GM18873 (cell line): ENCODE measurements at regions not wholly inside any gene's neighbourhood (a gene's known extent, or its start where the extent isn't known, plus 50 kb on each side); places are given as distances from the start of the nearest gene placed in this dataset.

ENCODE experiments used
- ATAC-seq: cut with Tn5 transposase; IDR thresholded peaks from one replicate; pipeline ENCODE4 v1.9.1; 2021; ENCODE audit warnings: mild to moderate bottlenecking, moderate library complexity, moderate number of reproducible peaks; ENCODE audit not compliant: unreplicated experiment, low FRiP score

- no peak for ATAC-seq
Measured at GRCh38 chr1:82453511-82454185, 652.9 kb downstream of the ADGRL2 start.

GRCh38 chr1:82452096-82452495 is 651.4 kb downstream of the ADGRL2 start:
- ATAC-seq: no peak

GRCh38 chr1:82451191-82451590 is 650.5 kb downstream of the ADGRL2 start:
- no peak for ATAC-seq

GRCh38 chr1:82449506-82450057 is 648.8 kb downstream of the ADGRL2 start:
- no peak for ATAC-seq

- no peak for ATAC-seq
Measured at GRCh38 chr1:82446955-82447354, 646.2 kb downstream of the ADGRL2 start.

GRCh38 chr1:82446236-82446635 is 645.5 kb downstream of the ADGRL2 start:
- ATAC-seq: no peak

- no peak for ATAC-seq
Measured at GRCh38 chr1:82445827-82446226, 645.1 kb downstream of the ADGRL2 start.

GRCh38 chr1:82445132-82445531 is 644.4 kb downstream of the ADGRL2 start:
- ATAC-seq: no peak

- ATAC-seq: no peak
Measured at GRCh38 chr1:82441402-82441801, 640.7 kb downstream of the ADGRL2 start.

GRCh38 chr1:82423174-82423815 is 622.6 kb downstream of the ADGRL2 start:
- ATAC-seq: no peak

GRCh38 chr1:82421782-82422181 is 621.0 kb downstream of the ADGRL2 start:
- ATAC-seq: no peak

GRCh38 chr1:82420584-82420983 is 619.9 kb downstream of the ADGRL2 start:
- ATAC-seq: no peak

GRCh38 chr1:82411605-82412004 is 610.9 kb downstream of the ADGRL2 start:
- ATAC-seq: no peak

- ATAC-seq: no peak
Measured at GRCh38 chr1:82405333-82405732, 604.6 kb downstream of the ADGRL2 start.

- no peak for ATAC-seq
Measured at GRCh38 chr1:82401116-82401515, 600.4 kb downstream of the ADGRL2 start.

GRCh38 chr1:82400521-82400920 is 599.8 kb downstream of the ADGRL2 start:
- no peak for ATAC-seq

GRCh38 chr1:82399093-82399492 is 598.4 kb downstream of the ADGRL2 start:
- ATAC-seq: no peak

- ATAC-seq: no peak
Measured at GRCh38 chr1:82398357-82398756, 597.6 kb downstream of the ADGRL2 start.

- ATAC-seq: no peak
Measured at GRCh38 chr1:82395440-82395839, 594.7 kb downstream of the ADGRL2 start.

- no peak for ATAC-seq
Measured at GRCh38 chr1:82392946-82393345, 592.2 kb downstream of the ADGRL2 start.

- ATAC-seq: no peak
Measured at GRCh38 chr1:82392513-82392912, 591.8 kb downstream of the ADGRL2 start.

GRCh38 chr1:82391712-82392111 is 591.0 kb downstream of the ADGRL2 start:
- no peak for ATAC-seq
